HUES64 (cell line): ENCODE measurements at regions not wholly inside any gene's neighbourhood (a gene's known extent, or its start where the extent isn't known, plus 50 kb on each side); places are given as distances from the start of the nearest gene placed in this dataset.

Experiments
- H3K27ac ChIP-seq: 2 replicates; pipeline ENCODE4 v1.7.0; 2013; ENCODE audit warnings: low read depth, low read length, inconsistent platforms
- H3K27me3 ChIP-seq: 2 replicates; pipeline ENCODE4 v1.6.1; 2013; ENCODE audit warnings: mild to moderate bottlenecking, low read length; ENCODE audit not compliant: insufficient read depth
- H3K36me3 ChIP-seq: 2 replicates; pipeline ENCODE4 v1.6.1; 2013; ENCODE audit warnings: mild to moderate bottlenecking, low read length; ENCODE audit not compliant: insufficient read depth
- H3K4me1 ChIP-seq: 2 replicates; pipeline ENCODE4 v1.6.1; 2013; ENCODE audit warnings: mild to moderate bottlenecking, low read length, moderate library complexity; ENCODE audit not compliant: insufficient read depth
- H3K4me3 ChIP-seq: 2 replicates; pipeline ENCODE4 v1.5.1; 2013; ENCODE audit warnings: mild to moderate bottlenecking, low read length, moderate library complexity
- H3K9ac ChIP-seq: 2 replicates; pipeline ENCODE4 v1.6.1; 2013; ENCODE audit warnings: mild to moderate bottlenecking, low read depth, low read length
- H3K9me3 ChIP-seq: 2 replicates; pipeline ENCODE4 v1.6.1; 2013; ENCODE audit warnings: low read depth, low read length; ENCODE audit not compliant: insufficient read depth
- WGBS: fragments of 150-250, 120-280 bp; methylation state at CpG from one replicate; pipeline ENCODE4 v1.1.7; 2013; ENCODE audit warnings: missing lambda C conversion rate; 5-methylcytosine and 5-hydroxymethylcytosine counted together

DNA sequence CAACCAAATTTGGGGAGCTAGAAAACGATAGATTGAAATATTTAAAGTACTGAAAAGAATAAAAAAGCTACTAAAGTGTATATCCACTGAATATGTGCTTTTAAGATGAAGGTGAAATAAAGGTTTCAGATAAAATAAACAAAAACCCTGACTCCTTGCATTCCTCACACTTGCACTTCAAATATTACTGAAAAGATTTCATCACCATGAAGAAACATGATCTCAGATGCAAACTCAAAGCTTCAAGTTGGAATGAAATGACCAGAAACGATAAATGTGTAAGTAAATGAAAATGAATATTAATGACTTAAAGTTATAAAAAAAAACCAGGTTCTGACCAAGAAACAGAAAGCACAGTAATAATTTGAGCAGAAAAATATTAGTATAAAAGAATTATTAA, 1246.0 kb upstream of the ACVR2A start:
- H3K4me1 ChIP-seq, result peaks cover 6% of the 10 kb centered on the region; the same call in 1 of the 2 replicates
- H3K9me3 ChIP-seq, result peaks cover 2% of the 10 kb centered on the region; the same call in 1 of the 2 replicates
- H3K27ac ChIP-seq, result no peak overlapping the region
- H3K9ac ChIP-seq, result no peak overlapping the region
- WGBS, result 100% methylated on average over 1 of the region's 2 CpGs
- H3K36me3 ChIP-seq, result no peaks in the 10 kb centered on the region; the same call in 1 of the 2 replicates
- H3K27me3 ChIP-seq, result no peaks in the 10 kb centered on the region
- H3K4me3 ChIP-seq, result no peak overlapping the region

DNA sequence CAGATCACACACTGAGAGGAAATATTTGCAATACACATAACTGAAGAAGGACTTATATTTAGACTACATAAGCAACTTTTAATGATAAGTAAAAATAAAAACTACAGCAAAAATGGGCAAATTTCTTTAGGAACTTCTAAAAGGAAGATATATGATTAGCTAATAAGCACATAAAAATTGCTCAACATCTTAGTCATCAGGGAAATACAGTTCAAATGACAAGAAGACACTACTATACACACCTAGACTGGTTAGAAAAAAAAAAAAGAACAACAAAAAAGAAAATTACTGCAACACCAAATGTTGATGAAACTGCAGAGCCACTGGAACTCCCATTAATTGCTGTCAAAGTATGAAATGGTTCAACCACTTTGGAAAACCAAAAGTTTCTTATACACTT, 1247.5 kb upstream of the ACVR2A start:
- Histone ChIP-seq H3K27ac (no peak overlapping the region), H3K9me3 (peaks cover 2% of the 10 kb centered on the region; the same call in 1 of the 2 replicates), H3K27me3 (no peaks in the 10 kb centered on the region), H3K4me1 (0 out of 2 replicates have a peak, but pooled peaks cover under 1% of the 10 kb centered on the region), H3K36me3 (no peaks in the 10 kb centered on the region; the same call in 1 of the 2 replicates), H3K9ac (no peak overlapping the region), H3K4me3 (no peak overlapping the region)

DNA sequence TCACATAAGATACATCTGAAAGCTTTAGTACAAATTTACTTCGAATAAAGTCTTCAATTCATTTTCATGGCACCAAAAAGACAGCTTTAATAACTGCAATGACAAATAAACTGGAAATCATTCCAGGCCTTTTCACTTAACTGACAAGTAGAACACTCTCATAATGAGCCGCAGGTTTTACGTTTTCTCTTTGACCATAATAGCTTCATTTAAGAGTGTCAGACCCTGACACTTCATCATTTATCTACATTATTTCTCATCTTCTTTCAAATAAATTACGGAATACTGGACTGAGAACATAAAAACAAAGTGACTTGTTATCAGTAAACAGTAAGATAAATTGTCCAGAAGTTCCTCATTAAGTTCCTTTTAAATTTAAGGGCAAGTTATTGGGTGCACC, 1252.9 kb upstream of the ACVR2A start:
- no peaks in the 10 kb centered on the region for H3K4me1 ChIP-seq
- H3K36me3 ChIP-seq, result no peaks in the 10 kb centered on the region; the same call in 1 of the 2 replicates
- WGBS, result 96% methylated on average over 4 of the region's 4 CpGs
- H3K27ac ChIP-seq, result no peak overlapping the region
- no peak overlapping the region for H3K9ac ChIP-seq
- peaks cover 2% of the 10 kb centered on the region; the same call in 1 of the 2 replicates for H3K9me3 ChIP-seq
- no peak overlapping the region for H3K4me3 ChIP-seq
- no peaks in the 10 kb centered on the region for H3K27me3 ChIP-seq

DNA sequence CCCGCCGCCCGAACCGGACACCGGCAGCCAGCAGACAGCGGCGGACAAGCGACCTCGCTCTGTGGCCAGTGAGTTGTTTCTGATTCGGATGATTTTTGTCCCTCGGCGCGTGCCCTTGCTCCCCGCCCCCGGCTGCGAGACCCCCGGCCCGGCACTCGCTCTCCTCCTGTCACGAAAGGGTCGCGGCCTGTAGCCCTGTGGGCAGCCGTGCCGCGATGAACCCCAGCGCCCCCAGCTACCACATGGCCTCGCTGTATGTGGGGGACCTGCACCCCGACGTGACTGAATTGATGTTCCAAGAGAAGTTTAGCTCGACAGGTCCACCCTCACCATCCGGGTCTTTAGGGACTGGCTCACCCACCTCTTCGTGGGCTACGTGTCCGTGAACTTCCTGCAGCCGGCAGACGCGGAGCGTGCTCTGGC, 1257.5 kb upstream of the ACVR2A start:
- 97% methylated on average over 38 of the region's 38 CpGs for WGBS
- Histone ChIP-seq H3K4me3 (no peak overlapping the region), H3K9ac (no peak overlapping the region; the same call in 1 of the 2 replicates), H3K27me3 (no peaks in the 10 kb centered on the region), H3K4me1 (peaks cover 20% of the 10 kb centered on the region), H3K9me3 (no peaks in the 10 kb centered on the region), H3K27ac (no peak overlapping the region), H3K36me3 (no peaks in the 10 kb centered on the region)

DNA sequence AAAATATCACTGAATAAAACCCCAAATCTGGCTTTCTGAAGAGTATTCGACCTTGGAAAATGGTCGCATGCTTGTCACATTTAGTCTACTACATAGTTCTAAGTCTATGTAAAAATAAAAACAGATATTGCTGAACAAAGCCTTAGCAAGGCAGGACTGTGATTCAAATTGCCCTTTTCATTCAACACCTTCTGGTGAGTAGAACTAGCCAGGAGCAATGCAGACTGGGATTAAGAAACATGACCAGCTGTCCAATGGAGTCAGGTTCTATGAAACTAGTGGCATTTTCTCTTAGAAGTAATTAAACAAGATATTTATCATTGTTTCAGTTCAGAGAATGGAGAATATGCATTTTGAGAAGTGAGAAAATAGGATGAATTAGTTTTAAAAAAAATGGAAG, 1260.5 kb upstream of the ACVR2A start:
- no peak overlapping the region for H3K9ac ChIP-seq
- H3K4me1 ChIP-seq, result peaks cover 23% of the 10 kb centered on the region
- H3K27me3 ChIP-seq, result no peaks in the 10 kb centered on the region
- no peak overlapping the region for H3K4me3 ChIP-seq
- 100% methylated on average over 1 of the region's 2 CpGs for WGBS
- no peak overlapping the region for H3K27ac ChIP-seq
- no peaks in the 10 kb centered on the region for H3K9me3 ChIP-seq
- no peaks in the 10 kb centered on the region for H3K36me3 ChIP-seq

DNA sequence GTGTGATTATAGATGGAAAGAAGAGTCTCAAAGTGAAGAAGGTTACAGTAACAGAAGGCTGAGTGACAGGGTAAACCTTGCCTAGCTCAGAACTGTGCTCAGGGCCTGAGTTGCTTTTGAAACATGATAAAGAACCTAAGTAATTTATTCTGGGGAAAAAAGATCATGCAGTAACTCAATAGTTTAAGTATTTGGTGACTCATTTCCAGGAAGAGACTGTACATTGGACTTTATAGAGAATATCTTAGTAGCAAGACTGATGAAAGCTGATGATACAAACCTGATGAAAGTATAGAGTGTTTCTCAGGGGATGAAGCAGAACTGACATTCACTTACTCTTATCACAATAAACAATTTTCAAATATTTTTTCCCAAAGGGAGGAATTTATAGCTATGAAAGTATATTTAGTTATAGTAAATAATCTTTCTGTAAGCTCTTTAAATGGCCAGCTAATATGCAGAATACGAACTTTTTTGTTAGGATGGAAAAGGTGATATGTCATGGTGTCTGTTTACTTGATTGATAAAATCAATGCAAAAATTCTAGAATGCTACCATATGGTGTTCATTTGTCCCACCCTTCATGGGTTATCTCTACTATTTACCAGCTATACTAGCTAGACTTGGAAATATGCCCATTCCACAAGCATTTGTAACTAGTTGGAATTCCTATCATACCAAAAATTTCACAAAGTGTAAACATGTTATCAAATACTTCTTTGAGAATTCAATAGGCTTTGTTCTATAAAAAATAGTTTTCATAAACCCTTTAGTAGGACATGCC, 1265.5 kb upstream of the ACVR2A start:
- Histone ChIP-seq H3K9me3 (no peaks in the 10 kb centered on the region), H3K27ac (no peak overlapping the region), H3K9ac (no peak overlapping the region), H3K4me1 (peaks cover 28% of the 10 kb centered on the region), H3K27me3 (no peaks in the 10 kb centered on the region), H3K36me3 (no peaks in the 10 kb centered on the region), H3K4me3 (no peak overlapping the region)
- WGBS, result 86% methylated on average over 1 of the region's 1 CpG

DNA sequence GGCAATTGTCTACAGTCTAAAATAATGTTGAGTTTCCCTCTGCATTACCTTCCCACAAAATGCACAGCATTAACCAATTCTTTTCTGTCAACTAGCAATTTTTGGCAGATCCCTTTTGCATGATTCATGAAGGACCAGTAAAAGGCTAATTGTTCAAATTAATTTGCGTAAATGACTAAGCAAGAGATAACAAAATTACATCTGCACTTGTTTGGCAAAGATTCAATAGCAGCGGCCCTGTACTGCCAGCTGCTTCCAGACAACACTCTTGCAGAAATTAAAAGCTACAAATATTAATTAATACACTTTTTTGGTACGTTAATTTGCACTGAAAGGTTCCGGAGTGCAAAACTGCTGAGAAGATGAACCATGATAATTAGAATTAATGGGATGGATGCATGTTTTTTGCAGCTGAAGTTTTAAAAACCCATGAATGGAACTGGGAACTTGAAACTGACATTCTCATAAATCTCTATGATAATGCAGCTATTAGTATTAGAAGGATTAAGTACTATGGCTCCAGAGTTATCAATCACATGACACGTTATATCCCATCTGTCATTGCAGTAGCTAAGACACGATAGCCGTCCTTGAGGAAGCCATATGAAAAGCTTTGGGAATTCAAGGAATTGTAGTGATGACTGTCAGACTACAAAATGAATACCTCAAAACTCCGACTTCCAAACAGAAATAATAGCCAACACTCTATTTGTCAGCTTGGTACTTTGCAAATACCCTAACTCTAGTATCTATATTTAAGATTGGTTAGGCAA, 1268.3 kb upstream of the ACVR2A start:
- 97% methylated on average over 7 of the region's 8 CpGs for WGBS

DNA sequence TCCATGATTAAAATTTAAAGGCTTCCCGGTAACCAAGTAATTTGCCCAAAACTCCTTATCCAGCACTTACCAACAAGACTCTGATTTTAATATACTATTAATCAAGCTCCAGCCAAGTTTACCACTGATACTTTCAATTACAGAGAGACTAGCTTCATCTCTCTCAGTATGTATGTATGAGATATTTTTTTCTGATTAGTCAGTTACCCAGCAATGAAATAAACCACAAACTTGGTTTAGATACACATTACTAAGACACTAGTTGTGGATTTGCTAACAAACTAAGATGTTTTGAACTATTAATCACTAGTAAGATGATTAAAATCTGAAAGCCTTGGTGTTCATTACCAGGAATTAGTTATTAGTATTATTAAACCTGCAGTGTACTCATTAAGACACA, 1272.2 kb upstream of the ACVR2A start:
- Histone ChIP-seq H3K9ac (no peak overlapping the region), H3K27ac (peak overlapping the region; percentile 42)
- WGBS, result 55% methylated on average over 1 of the region's 1 CpG

More for the DNA sequence above, 1268.3 kb upstream of the ACVR2A start:
- H3K27me3 ChIP-seq, result no peaks in the 10 kb centered on the region
- H3K27ac ChIP-seq, result no peak overlapping the region
- H3K4me3 ChIP-seq, result no peak overlapping the region
- H3K9ac ChIP-seq, result no peak overlapping the region
- peaks cover 20% of the 10 kb centered on the region for H3K4me1 ChIP-seq
- H3K36me3 ChIP-seq, result no peaks in the 10 kb centered on the region
- no peaks in the 10 kb centered on the region for H3K9me3 ChIP-seq

DNA sequence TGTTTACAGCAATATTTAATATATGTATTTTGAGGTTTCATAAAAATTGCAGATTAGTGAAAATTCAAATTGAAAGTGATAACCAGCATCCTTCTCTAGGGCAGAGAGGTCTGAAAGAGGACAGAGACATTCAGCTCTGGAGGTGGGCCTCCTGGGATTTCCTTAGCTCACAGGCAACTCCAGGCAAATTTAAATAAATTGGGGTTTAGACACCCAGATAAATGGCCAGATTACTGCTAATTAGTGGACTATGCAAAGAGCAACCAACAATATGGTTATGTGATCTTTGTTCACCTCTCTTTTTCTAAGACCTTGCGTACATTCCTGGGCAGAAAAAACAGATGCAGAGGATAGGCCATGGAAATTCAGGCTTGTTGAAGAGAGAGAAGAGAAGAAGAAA, 1282.8 kb upstream of the ACVR2A start:
- Histone ChIP-seq H3K4me3 (no peak overlapping the region), H3K9ac (no peak overlapping the region), H3K36me3 (no peaks in the 10 kb centered on the region), H3K9me3 (no peaks in the 10 kb centered on the region), H3K4me1 (no peaks in the 10 kb centered on the region), H3K27me3 (no peaks in the 10 kb centered on the region), H3K27ac (no peak overlapping the region)
- 100% methylated on average over 1 of the region's 1 CpG for WGBS

More for the DNA sequence above, 1272.2 kb upstream of the ACVR2A start:
- Histone ChIP-seq H3K4me3 (no peak overlapping the region), H3K36me3 (no peaks in the 10 kb centered on the region), H3K27me3 (no peaks in the 10 kb centered on the region), H3K4me1 (peaks cover 11% of the 10 kb centered on the region), H3K9me3 (no peaks in the 10 kb centered on the region)

DNA sequence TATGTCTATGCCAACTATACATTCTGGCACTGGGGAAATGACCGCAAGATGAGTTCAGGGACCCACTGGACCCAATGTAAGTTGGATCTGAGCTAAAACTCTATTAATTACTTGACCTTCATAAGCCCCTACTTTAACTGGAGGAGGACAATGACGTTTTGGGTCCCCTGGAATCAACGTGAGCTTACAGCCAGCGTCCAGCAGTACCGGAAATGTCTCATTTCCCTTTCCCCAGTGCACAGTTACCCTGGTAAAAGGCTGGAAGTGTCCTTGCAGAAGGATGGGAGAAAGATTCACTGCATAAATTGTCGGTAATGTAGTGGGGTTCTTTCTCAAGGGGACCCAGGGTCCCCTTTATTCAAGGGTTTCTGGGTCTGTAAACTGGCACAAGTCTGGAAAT, 1297.6 kb upstream of the ACVR2A start:
- WGBS, result 97% methylated on average over 6 of the region's 6 CpGs
- no peak overlapping the region for H3K4me3 ChIP-seq
- H3K27ac ChIP-seq, result no peak overlapping the region
- no peaks in the 10 kb centered on the region for H3K36me3 ChIP-seq
- no peak overlapping the region for H3K9ac ChIP-seq
- peaks cover 15% of the 10 kb centered on the region for H3K4me1 ChIP-seq
- no peaks in the 10 kb centered on the region for H3K9me3 ChIP-seq
- H3K27me3 ChIP-seq, result no peaks in the 10 kb centered on the region

DNA sequence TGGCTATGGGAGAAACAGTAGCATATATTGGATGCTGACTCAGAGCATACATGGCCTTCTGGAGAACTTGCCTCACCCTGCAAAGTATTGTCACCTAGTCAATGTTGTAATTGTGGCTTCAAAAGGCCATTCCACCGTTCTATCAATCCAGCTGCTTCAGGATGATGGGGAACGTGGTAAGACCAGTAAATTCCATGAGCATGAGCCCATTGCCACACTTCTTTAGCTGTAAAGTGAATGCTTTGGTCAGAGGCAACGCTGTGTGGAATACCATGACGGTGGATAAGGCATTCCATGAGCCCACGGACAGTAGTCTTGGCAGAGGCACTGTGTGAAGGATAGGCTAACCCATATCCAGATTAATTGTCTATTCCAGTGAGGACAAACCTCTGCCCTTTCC, 1300.1 kb upstream of the ACVR2A start:
- H3K4me1 ChIP-seq, result peaks cover 28% of the 10 kb centered on the region

More for the DNA sequence above, 1300.1 kb upstream of the ACVR2A start:
- Histone ChIP-seq H3K27ac (no peak overlapping the region), H3K4me3 (no peak overlapping the region), H3K27me3 (no peaks in the 10 kb centered on the region), H3K9me3 (no peaks in the 10 kb centered on the region), H3K9ac (no peak overlapping the region), H3K36me3 (no peaks in the 10 kb centered on the region)
- WGBS, result 98% methylated on average over 5 of the region's 5 CpGs
